CMK (cell line): ENCODE measurements at regions not wholly inside any gene's neighbourhood (a gene's known extent, or its start where the extent isn't known, plus 50 kb on each side); places are given as distances from the start of the nearest gene placed in this dataset.
"Not testable (repeated sequence)": the region's sequence is repeated elsewhere in the genome, so short reads cannot be mapped to it uniquely, and the experiment has no call there.

Source experiments
- DNase-seq: peaks from one replicate; pipeline ENCODE4 v3.0.0-alpha.2; 2010; ENCODE audit warnings: low read depth

- not testable (repeated sequence) for DNase-seq
Observed at GRCh38 chr10:28896791-28897409, 219.6 kb downstream of the BAMBI start.

- DNase-seq: no peak
Observed at GRCh38 chr10:28897617-28898464, 220.5 kb downstream of the BAMBI start.

- DNase-seq: no peak
Observed at GRCh38 chr10:28902215-28902614, 224.9 kb downstream of the BAMBI start.

- no peak for DNase-seq
Observed at GRCh38 chr10:28903063-28903462, 225.7 kb downstream of the BAMBI start.

GRCh38 chr10:28903736-28904135 is 226.4 kb downstream of the BAMBI start:
- no peak for DNase-seq

GRCh38 chr10:28905371-28905770 is 228.1 kb downstream of the BAMBI start:
- no peak for DNase-seq

GRCh38 chr10:28906011-28906411 is 228.7 kb downstream of the BAMBI start:
- DNase-seq: no peak

- DNase-seq: no peak
Observed at GRCh38 chr10:28906415-28906814, 229.1 kb downstream of the BAMBI start.

GRCh38 chr10:28906934-28907333 is 229.6 kb downstream of the BAMBI start:
- DNase-seq: no peak

GRCh38 chr10:28909875-28910274 is 232.6 kb downstream of the BAMBI start:
- DNase-seq: no peak

- no peak for DNase-seq
Observed at GRCh38 chr10:28910956-28911355, 233.6 kb downstream of the BAMBI start.

- DNase-seq: not testable (repeated sequence)
Observed at GRCh38 chr10:28911511-28911910, 234.2 kb downstream of the BAMBI start.

GRCh38 chr10:28912017-28912783 is 234.9 kb downstream of the BAMBI start:
- no peak for DNase-seq

- DNase-seq: no peak
Observed at GRCh38 chr10:28913436-28914237, 236.3 kb downstream of the BAMBI start.

- no peak for DNase-seq
Observed at GRCh38 chr10:28914701-28915100, 237.4 kb downstream of the BAMBI start.

- DNase-seq: no peak
Observed at GRCh38 chr10:28915989-28916588, 238.8 kb downstream of the BAMBI start.

- DNase-seq: no peak
Observed at GRCh38 chr10:28920091-28920490, 242.8 kb downstream of the BAMBI start.

GRCh38 chr10:28922127-28922526 is 244.8 kb downstream of the BAMBI start:
- DNase-seq: no peak

GRCh38 chr10:28922861-28923260 is 245.5 kb downstream of the BAMBI start:
- DNase-seq: no peak

- DNase-seq: no peak
Observed at GRCh38 chr10:28924717-28925116, 247.4 kb downstream of the BAMBI start.

GRCh38 chr10:28925121-28925663 is 247.9 kb downstream of the BAMBI start:
- no peak for DNase-seq
